CD4-positive, alpha-beta T cell treated with Interleukin-2 at 100 ng/mL for 4 hours (primary cell): ENCODE measurements at regions not wholly inside any gene's neighbourhood (a gene's known extent, or its start where the extent isn't known, plus 50 kb on each side); places are given as distances from the start of the nearest gene placed in this dataset.

Experiments
- DNase-seq: peaks from one replicate; pipeline ENCODE4 v3.0.0-alpha.2; 2020; ENCODE audit warnings: low spot score

DNA sequence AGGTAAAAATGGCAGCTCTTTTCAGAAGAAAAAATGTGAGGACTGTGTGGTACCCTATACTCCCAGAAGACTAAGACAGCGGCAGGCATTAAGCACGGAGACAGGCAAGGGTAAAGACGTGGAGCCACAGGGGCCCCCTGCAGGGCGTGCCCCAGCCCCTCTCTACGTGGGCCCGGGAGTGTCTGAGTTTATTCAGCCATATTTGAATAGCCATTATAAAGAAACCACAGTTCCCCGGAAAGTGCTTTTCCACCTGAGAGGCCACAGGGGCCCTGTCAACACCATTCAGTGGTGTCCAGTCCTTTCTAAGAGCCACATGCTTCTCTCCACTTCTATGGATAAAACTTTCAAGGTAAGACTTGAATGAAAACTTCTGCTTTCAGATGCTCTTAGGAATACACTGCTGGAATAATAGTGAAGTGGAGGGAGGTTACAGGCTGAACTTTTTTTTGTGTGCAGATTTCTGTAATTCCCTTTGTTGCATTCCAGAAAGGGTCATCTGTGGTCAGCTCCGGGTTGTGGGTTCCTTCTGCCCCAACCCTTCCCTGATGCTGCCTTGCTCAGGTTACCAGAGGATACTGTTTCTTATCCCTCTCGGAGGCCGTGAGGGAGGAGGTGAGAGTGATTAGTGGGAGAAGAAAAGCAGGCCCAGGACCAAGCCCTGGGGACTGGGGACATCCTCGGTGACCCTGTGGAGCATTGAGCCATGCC, 58.4 kb downstream of the SLC25A47 start:
- no peak for DNase-seq

DNA sequence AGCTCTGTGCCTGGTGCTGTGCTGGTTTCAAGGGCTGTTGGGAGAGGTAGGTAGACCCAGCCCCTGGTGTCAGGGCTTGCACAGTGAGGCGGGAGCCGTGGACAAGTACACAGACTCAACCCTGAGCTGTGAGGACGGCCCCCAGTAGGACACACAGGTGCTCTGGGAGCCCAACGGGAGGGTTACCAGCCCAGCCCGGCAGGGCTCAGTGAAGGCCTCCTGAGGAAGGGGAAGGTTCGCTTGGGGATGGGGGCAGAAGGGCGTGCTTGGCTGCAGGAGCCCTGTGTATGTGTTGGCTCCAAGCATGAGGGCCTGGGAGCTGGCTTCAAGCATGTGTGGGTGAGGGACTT, 58.9 kb downstream of the SLC25A47 start:
- no peak for DNase-seq

DNA sequence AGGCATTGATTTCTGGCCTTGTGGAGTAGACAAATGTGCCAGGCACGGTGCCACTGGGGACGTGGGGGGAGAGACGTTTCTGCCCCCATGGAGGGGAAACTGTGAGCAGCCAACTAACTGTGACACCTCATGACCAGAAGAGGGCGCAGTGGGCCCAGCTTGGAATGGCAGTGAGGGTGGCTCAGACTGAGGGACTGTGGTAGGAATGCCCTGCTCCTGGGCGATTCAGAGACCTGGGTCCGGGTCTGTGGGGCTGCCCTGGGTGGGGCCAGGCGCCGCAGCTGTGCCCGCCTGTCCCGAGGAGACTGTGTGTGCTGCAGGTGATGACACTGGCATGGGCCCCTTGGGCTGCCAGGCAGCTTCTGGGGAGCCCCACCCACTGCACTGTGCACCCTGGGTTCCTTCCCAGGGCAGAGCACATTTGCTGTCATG, 60.6 kb downstream of the SLC25A47 start:
- DNase-seq, result peak; percentile 68

- DNase-seq, result no peak
These were observed 61.1 kb downstream of the SLC25A47 start for GRCh38 chr14:100384277-100384676.

- no peak for DNase-seq
These were observed 62.0 kb downstream of the SLC25A47 start for GRCh38 chr14:100384819-100385813.

- DNase-seq, result no peak
These were observed 63.0 kb downstream of the SLC25A47 start for GRCh38 chr14:100386121-100386520.

DNA sequence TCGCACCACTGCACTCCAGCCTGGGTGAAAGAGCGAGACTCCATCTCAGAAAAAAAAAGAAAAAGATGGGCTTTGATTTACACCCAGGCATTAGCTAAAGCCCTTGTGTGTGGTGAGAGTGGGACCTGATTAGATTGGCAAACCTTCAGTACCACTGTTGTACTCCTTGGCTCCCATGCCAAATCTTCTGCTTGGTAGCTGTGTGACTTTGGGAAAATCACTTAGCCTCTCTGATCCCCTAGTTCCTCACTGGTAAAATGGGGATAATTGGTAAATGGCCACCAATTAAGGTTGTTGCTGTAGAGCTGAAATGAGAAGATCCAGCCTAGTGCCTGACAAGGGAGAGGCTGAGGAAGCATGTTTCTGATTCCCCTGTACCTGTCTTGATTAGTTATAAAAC, 63.7 kb downstream of the SLC25A47 start:
- DNase-seq, result no peak

DNA sequence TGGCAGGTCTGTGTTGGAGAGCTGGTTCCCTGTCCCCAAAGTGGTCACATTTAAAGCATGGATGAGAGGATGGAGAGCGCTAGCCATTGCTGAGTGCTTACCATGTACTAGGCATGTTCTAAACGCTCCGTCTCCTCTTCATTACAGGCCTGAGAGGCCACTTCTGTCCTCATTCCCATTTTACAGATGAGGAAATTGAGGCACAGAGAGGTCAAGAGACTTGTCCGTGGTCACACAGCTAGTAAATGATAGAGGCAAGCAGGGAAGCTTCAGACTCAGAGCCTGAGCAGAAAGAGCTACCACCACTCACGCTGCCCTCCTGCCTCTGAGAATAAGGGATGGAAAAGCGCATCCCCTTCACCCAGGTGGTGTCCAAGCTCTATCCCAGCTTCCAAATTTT, 64.3 kb downstream of the SLC25A47 start:
- DNase-seq, result no peak

- no peak for DNase-seq
These were observed 65.2 kb downstream of the SLC25A47 start for GRCh38 chr14:100388103-100389054.

DNA sequence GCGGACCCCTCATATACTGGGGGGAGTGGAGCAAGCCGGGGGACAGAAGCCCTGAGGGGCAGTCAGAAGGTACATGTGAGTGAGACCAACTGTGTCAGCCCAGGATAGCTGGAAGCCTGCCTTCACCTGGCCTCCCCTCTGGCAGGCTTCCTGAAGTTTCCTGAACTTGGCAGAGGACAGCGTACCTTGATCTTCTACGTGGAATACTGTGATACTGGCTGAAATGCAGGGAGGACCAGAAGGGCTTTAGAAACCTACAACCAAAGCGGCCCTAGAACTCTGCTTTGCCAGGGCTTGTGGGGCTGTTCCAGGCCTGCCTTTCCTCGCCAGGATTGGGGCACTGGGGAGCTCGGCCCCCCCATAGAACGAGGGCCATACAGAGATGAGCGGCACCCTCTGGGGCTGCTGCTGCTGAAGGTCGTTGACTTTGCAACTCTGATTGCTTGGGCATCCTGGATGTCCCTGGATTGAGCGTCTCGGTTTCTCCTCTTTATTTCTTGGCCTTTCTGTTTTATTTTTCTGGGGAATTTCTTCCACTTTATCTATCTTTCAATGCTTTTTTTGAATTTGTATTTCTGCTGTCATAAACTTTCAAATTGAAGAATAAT, 66.5 kb downstream of the SLC25A47 start:
- DNase-seq, result no peak

DNA sequence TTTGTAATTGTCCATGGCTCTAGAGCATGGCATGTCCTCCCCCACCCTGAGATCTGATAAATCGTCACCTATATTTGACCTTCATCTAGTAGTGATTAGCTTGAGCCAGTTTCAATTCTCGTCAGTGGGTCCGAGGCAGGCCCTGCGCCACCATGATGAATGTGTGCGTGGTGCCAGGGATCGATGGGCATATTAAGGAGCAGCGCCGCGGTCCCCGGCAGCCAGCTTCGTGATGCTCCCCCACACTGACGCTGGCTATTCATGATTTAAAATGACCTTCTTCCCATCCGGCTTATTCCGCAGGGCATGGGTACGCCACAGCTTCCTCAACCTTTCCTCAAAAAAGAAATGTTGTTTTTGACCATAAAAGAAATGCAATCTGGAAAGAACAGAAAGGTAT, 68.0 kb downstream of the SLC25A47 start:
- DNase-seq, result no peak

GRCh38 chr14:100391724-100392123, 68.6 kb downstream of the SLC25A47 start:
- DNase-seq, result no peak

GRCh38 chr14:100392356-100392755, 69.2 kb downstream of the SLC25A47 start:
- no peak for DNase-seq

- no peak for DNase-seq
These were observed 70.2 kb downstream of the SLC25A47 start for GRCh38 chr14:100393362-100393761.

- no peak for DNase-seq
These were observed 71.0 kb downstream of the SLC25A47 start for GRCh38 chr14:100393906-100394732.

GRCh38 chr14:100394886-100395672, 71.9 kb downstream of the SLC25A47 start:
- no peak for DNase-seq

DNA sequence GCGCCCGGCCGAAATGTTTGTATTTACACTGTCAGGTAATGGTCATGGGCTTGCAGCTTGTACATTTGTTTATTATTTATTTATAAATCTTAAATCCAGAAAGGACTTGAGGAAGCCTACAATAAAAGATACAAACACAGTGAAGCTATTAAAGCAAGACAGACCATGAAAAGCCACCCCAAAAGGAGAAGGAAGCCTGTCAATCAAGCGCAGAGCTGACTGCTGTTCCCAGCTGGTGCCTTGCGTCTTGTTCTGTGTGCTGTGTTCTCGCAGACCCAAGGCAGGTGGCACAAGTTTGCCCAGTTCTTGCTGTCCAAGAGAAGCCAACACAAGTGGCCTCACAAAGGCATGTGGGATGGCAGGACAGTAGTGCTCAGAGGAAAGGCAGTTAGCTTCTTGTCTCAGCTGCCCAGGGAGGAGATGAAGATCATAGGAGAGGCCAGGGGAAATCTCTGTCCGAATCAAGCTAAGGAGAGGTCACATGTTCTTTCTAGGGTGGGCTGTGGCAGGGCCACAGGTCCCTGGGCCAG, 73.2 kb downstream of the SLC25A47 start:
- no peak for DNase-seq

GRCh38 chr14:100397005-100397404, 73.9 kb downstream of the SLC25A47 start:
- no peak for DNase-seq

DNA sequence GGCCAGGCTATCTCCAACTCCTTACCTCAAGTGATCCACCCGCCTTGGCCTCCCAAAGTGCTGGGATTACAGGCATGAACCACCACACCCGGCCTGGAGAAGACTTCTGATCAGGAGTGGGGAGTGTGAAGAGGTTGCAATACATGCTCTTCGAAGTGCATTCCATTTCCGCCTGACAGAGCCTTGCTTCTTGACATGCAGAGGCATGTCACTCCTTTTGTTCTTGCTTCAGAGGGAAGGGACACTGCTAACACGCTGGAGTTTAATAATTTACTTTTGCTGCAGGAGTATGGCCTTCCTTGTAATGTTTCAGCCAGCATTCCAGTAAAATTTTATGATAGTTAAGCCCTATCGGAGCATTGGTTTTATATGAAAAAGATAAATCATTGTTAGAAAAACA, 74.9 kb downstream of the SLC25A47 start:
- no peak for DNase-seq
